ENCODE measurements at regions not wholly inside any gene's neighbourhood (a gene's known extent, or its start where the extent isn't known, plus 50 kb on each side); places are given as distances from the start of the nearest gene placed in this dataset.

- TF ChIP-seq ZNF148 (tag by site-specific recombination; IDR thresholded peaks at IDR 0.05; ENCODE audit: borderline replicate concordance), result no peak
Measured at GRCh38 chr15:97235611-97235985, 724.9 kb upstream of the ARRDC4 start (continued).

- no peak overlapping the region for H3K4me3 ChIP-seq (ENCODE audit: low read depth, low read length)
- H3K4me1 ChIP-seq (ENCODE audit: control insufficient read depth, insufficient read depth, low read length), result peaks cover 8% of the 10 kb centered on the region
- CTCF ChIA-PET, result interaction anchor here (0.6 to 3.0 kb wide), 7 partner anchors 9 to 881 kb away, joined by 3 to 21 read pairs (median 3); no protein-coding TSS in a partner anchor
- H3K27ac ChIP-seq (ENCODE audit: extremely low read depth, low read depth, low read length), result no peak overlapping the region
- POLR2A ChIA-PET, result no interaction called here
- no peaks in the 10 kb centered on the region for H3K9me3 ChIP-seq (ENCODE audit: control insufficient read depth, insufficient read depth, low read depth, low read length)
- no peaks in the 10 kb centered on the region for H3K36me3 ChIP-seq (ENCODE audit: control insufficient read depth in 2 of 2, insufficient read depth in 1 of 2, low read length in 2 of 2)
- TF ChIP-seq ZNF704 (tag by site-specific recombination; IDR thresholded peaks at IDR 0.05) (no peak), GFI1B (tag by site-specific recombination; IDR thresholded peaks at IDR 0.05) (no peak), ZNF140 (tag by site-specific recombination; IDR thresholded peaks at IDR 0.05) (no peak), ZNF785 (tag by site-specific recombination; IDR thresholded peaks at IDR 0.05) (no peak), KLF8 (tag by site-specific recombination; IDR thresholded peaks at IDR 0.05) (no peak), HIC1 (tag by site-specific recombination; IDR thresholded peaks at IDR 0.05) (no peak), ZNF280C (tag by site-specific recombination; IDR thresholded peaks at IDR 0.05) (no peak), ZBTB11 (tag by site-specific recombination; conservative IDR thresholded peaks at IDR 0.05; ENCODE audit: low read depth) (no peak), KLF16 (tag by site-specific recombination; IDR thresholded peaks at IDR 0.05) (no peak), ZNF335 (tag by site-specific recombination; conservative IDR thresholded peaks at IDR 0.05) (no peak), IKZF3 (tag by site-specific recombination; IDR thresholded peaks at IDR 0.05) (no peak), HOXD13 (CRISPR knock-in tag; IDR thresholded peaks at IDR 0.05; ENCODE audit: borderline replicate concordance) (no peak), ZFP41 (tag by site-specific recombination; IDR thresholded peaks at IDR 0.05; ENCODE audit: borderline replicate concordance) (no peak), ZNF530 (tag by site-specific recombination; IDR thresholded peaks at IDR 0.05; ENCODE audit: low read depth) (no peak), ZNF621 (tag by site-specific recombination; IDR thresholded peaks at IDR 0.05) (no peak), ZXDB (tag by site-specific recombination; IDR thresholded peaks at IDR 0.05) (no peak)
Measured at GRCh38 chr15:97236140-97236539, 724.4 kb upstream of the ARRDC4 start.

All from HEK293 (cell line).